ENCODE measurements at regions not wholly inside any gene's neighbourhood (a gene's known extent, or its start where the extent isn't known, plus 50 kb on each side); places are given as distances from the start of the nearest gene placed in this dataset.

DNA sequence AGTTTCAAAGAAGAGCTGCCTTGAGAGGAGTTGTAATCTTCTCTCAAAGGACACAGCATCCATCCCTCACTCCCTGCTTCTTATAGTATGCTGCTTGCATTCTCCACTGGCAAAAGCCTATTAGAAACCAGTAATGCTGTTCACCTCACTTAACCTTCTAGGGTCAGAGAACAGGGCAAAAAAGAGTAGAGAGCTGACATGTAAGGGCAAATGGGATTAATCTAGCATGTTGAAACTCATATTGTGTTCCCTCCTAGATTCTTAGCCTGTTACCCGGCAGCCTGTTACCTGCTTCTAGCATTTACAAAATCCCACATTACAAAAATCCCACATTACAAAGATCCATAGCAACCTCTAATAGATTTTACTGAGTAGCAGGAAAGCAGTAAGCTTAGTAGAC, 244.7 kb downstream of the SLC7A11 start:
- no peak for TF ChIP-seq FOXJ3 (CRISPR knock-in tag; IDR thresholded peaks at IDR 0.05; ENCODE audit: borderline replicate concordance)
- no peak for TF ChIP-seq GABPB1 (CRISPR knock-in tag; IDR thresholded peaks at IDR 0.05)
- no peak for TF ChIP-seq ZBTB21 (CRISPR knock-in tag; IDR thresholded peaks at IDR 0.05; ENCODE audit: borderline replicate concordance)
- no peak for TF ChIP-seq RELA (CRISPR knock-in tag; IDR thresholded peaks at IDR 0.05; ENCODE audit: borderline replicate concordance)
- no peak for TF ChIP-seq SMAD4 (CRISPR knock-in tag; IDR thresholded peaks at IDR 0.05)
- TF ChIP-seq, protein P1, sequence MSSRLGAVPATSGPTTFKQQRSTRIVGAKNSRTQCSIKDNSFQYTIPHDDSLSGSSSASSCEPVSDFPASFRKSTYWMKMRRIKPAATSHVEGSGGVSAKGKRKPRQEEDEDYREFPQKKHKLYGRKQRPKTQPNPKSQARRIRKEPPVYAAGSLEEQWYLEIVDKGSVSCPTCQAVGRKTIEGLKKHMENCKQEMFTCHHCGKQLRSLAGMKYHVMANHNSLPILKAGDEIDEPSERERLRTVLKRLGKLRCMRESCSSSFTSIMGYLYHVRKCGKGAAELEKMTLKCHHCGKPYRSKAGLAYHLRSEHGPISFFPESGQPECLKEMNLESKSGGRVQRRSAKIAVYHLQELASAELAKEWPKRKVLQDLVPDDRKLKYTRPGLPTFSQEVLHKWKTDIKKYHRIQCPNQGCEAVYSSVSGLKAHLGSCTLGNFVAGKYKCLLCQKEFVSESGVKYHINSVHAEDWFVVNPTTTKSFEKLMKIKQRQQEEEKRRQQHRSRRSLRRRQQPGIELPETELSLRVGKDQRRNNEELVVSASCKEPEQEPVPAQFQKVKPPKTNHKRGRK (CRISPR knock-in tag; IDR thresholded peaks at IDR 0.05; ENCODE audit: borderline replicate concordance), result no peak
- TF ChIP-seq IRF2 (CRISPR knock-in tag; IDR thresholded peaks at IDR 0.05; ENCODE audit: borderline replicate concordance, low read depth), result no peak
- no peak for TF ChIP-seq JUN (CRISPR knock-in tag; IDR thresholded peaks at IDR 0.05)
- TF ChIP-seq, protein P2, sequence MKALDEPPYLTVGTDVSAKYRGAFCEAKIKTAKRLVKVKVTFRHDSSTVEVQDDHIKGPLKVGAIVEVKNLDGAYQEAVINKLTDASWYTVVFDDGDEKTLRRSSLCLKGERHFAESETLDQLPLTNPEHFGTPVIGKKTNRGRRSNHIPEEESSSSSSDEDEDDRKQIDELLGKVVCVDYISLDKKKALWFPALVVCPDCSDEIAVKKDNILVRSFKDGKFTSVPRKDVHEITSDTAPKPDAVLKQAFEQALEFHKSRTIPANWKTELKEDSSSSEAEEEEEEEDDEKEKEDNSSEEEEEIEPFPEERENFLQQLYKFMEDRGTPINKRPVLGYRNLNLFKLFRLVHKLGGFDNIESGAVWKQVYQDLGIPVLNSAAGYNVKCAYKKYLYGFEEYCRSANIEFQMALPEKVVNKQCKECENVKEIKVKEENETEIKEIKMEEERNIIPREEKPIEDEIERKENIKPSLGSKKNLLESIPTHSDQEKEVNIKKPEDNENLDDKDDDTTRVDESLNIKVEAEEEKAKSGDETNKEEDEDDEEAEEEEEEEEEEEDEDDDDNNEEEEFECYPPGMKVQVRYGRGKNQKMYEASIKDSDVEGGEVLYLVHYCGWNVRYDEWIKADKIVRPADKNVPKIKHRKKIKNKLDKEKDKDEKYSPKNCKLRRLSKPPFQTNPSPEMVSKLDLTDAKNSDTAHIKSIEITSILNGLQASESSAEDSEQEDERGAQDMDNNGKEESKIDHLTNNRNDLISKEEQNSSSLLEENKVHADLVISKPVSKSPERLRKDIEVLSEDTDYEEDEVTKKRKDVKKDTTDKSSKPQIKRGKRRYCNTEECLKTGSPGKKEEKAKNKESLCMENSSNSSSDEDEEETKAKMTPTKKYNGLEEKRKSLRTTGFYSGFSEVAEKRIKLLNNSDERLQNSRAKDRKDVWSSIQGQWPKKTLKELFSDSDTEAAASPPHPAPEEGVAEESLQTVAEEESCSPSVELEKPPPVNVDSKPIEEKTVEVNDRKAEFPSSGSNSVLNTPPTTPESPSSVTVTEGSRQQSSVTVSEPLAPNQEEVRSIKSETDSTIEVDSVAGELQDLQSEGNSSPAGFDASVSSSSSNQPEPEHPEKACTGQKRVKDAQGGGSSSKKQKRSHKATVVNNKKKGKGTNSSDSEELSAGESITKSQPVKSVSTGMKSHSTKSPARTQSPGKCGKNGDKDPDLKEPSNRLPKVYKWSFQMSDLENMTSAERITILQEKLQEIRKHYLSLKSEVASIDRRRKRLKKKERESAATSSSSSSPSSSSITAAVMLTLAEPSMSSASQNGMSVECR (CRISPR knock-in tag; IDR thresholded peaks at IDR 0.05; ENCODE audit: borderline replicate concordance), result no peak
- no peak for TF ChIP-seq ATF1 (CRISPR knock-in tag; IDR thresholded peaks at IDR 0.05)
- no peak for TF ChIP-seq ZNF671 (CRISPR knock-in tag; IDR thresholded peaks at IDR 0.05)
- TF ChIP-seq SP1 (CRISPR knock-in tag; conservative IDR thresholded peaks at IDR 0.05), result no peak
- no peak for TF ChIP-seq NFYB (CRISPR knock-in tag; conservative IDR thresholded peaks at IDR 0.05; ENCODE audit: low read depth)
- no peak for TF ChIP-seq TP53 (CRISPR knock-in tag; IDR thresholded peaks at IDR 0.05)
- TF ChIP-seq, protein P3, sequence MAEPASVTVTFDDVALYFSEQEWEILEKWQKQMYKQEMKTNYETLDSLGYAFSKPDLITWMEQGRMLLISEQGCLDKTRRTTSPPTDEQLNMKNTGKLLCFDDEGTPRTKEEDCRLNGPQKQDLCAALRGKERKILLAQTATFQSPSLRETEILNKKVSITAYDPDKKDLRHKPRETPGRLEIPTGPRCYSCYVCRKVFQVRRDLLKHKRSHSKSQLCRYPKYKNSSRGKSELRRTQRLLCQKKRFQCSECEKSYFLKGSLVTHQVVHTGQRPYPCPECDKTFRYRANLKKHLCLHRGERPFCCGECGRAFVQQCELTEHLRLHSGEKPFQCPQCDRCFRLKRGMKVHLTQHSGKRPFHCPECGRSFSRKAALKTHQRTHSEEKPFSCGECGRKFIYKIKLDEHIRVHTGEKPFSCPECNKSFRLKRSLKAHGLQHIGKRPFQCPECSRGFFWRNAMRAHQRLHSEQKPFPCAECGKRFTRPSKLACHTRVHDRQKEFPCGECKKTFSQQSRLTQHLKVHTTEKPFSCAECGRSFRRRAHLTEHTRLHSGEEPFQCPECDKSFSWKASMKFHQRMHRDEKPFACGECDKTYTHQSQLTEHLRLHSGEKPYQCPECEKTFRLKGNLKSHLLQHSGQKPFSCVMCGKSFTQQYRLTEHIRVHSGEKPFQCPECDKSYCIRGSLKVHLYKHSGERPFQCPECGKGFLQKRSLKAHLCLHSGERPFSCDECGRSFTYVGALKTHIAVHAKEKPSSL (CRISPR knock-in tag; conservative IDR thresholded peaks at IDR 0.05), result no peak
- Mint-ChIP-seq H3K4me3 (no peak overlapping the region), H3K4me1 (no peaks in the 10 kb centered on the region), H3K36me3 (no peaks in the 10 kb centered on the region), H3K27me3 (ENCODE audit: low read depth) (no peaks in the 10 kb centered on the region), H3K27ac (no peak overlapping the region), H3K9me3 (no peaks in the 10 kb centered on the region)
- CTCF ChIA-PET, result interaction anchor here (1.0 to 1.8 kb wide), 2 partner anchors 93 to 177 kb away, joined by 5 to 7 read pairs; no protein-coding TSS in a partner anchor
- no peak for ATAC-seq
- DNase-seq (ENCODE audit: low spot score), result no peak
- POLR2A ChIA-PET, result no interaction called here

DNA sequence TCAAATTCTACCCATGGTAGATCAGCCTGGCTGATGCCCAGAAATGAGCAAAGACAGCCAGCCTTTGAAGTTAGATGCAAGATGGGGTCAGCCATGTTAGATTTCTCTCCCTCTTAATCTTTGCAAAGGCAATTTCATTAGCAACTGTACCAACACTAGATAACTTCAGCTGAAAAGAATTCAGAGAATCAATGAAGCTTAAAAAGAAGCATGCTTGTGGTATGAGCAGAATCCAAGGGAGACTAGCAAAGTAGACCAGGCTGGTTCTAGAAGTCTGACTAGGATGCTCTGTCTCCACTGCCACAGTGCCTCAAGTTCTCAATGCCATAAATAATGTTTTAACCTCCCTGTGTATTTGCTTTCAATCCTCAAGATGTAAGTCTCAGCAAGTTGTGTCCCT, 247.3 kb downstream of the SLC7A11 start:
- Mint-ChIP-seq H3K4me3 (no peak overlapping the region), H3K9me3 (no peaks in the 10 kb centered on the region), H3K27me3 (ENCODE audit: low read depth) (no peaks in the 10 kb centered on the region), H3K27ac (no peak overlapping the region), H3K36me3 (no peaks in the 10 kb centered on the region), H3K4me1 (no peaks in the 10 kb centered on the region)
- DNase-seq (ENCODE audit: low spot score) (no peak), ATAC-seq (no peak)
- ChIA-PET CTCF (no interaction called here), POLR2A (no interaction called here)
- TF ChIP-seq, protein P4, sequence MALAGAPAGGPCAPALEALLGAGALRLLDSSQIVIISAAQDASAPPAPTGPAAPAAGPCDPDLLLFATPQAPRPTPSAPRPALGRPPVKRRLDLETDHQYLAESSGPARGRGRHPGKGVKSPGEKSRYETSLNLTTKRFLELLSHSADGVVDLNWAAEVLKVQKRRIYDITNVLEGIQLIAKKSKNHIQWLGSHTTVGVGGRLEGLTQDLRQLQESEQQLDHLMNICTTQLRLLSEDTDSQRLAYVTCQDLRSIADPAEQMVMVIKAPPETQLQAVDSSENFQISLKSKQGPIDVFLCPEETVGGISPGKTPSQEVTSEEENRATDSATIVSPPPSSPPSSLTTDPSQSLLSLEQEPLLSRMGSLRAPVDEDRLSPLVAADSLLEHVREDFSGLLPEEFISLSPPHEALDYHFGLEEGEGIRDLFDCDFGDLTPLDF (CRISPR knock-in tag; IDR thresholded peaks at IDR 0.05), result no peak
- TF ChIP-seq, protein P5, sequence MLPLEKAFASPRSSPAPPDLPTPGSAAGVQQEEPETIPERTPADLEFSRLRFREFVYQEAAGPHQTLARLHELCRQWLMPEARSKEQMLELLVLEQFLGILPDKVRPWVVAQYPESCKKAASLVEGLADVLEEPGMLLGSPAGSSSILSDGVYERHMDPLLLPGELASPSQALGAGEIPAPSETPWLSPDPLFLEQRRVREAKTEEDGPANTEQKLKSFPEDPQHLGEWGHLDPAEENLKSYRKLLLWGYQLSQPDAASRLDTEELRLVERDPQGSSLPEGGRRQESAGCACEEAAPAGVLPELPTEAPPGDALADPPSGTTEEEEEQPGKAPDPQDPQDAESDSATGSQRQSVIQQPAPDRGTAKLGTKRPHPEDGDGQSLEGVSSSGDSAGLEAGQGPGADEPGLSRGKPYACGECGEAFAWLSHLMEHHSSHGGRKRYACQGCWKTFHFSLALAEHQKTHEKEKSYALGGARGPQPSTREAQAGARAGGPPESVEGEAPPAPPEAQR (CRISPR knock-in tag; IDR thresholded peaks at IDR 0.05), result no peak
- TF ChIP-seq SMAD3 (CRISPR knock-in tag; IDR thresholded peaks at IDR 0.05; ENCODE audit: borderline replicate concordance), result no peak
- TF ChIP-seq, protein P6, sequence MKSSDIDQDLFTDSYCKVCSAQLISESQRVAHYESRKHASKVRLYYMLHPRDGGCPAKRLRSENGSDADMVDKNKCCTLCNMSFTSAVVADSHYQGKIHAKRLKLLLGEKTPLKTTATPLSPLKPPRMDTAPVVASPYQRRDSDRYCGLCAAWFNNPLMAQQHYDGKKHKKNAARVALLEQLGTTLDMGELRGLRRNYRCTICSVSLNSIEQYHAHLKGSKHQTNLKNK (CRISPR knock-in tag; IDR thresholded peaks at IDR 0.05), result no peak
- TF ChIP-seq TP53 (CRISPR knock-in tag; IDR thresholded peaks at IDR 0.05), result no peak
- no peak for TF ChIP-seq ATF1 (CRISPR knock-in tag; IDR thresholded peaks at IDR 0.05)
- TF ChIP-seq, protein P7, sequence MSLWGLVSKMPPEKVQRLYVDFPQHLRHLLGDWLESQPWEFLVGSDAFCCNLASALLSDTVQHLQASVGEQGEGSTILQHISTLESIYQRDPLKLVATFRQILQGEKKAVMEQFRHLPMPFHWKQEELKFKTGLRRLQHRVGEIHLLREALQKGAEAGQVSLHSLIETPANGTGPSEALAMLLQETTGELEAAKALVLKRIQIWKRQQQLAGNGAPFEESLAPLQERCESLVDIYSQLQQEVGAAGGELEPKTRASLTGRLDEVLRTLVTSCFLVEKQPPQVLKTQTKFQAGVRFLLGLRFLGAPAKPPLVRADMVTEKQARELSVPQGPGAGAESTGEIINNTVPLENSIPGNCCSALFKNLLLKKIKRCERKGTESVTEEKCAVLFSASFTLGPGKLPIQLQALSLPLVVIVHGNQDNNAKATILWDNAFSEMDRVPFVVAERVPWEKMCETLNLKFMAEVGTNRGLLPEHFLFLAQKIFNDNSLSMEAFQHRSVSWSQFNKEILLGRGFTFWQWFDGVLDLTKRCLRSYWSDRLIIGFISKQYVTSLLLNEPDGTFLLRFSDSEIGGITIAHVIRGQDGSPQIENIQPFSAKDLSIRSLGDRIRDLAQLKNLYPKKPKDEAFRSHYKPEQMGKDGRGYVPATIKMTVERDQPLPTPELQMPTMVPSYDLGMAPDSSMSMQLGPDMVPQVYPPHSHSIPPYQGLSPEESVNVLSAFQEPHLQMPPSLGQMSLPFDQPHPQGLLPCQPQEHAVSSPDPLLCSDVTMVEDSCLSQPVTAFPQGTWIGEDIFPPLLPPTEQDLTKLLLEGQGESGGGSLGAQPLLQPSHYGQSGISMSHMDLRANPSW (CRISPR knock-in tag; conservative IDR thresholded peaks at IDR 0.05; ENCODE audit: low read depth), result no peak
- TF ChIP-seq NR3C1 (CRISPR knock-in tag; conservative IDR thresholded peaks at IDR 0.05; ENCODE audit: low read depth), result no peak
